ENCODE measurements at regions not wholly inside any gene's neighbourhood (a gene's known extent, or its start where the extent isn't known, plus 50 kb on each side); places are given as distances from the start of the nearest gene placed in this dataset.

GRCh38 chr12:115223322-115223721, 539.3 kb upstream of the TBX3 start:
- no peak for FAIRE-seq
- Histone ChIP-seq H3K23ac (ENCODE audit: insufficient read length) (no peak overlapping the region), H3K18ac (ENCODE audit: extremely low read depth, low read length) (no peak overlapping the region), H4K5ac (ENCODE audit: insufficient read length, low read depth, low read length) (no peak overlapping the region), H3K4ac (replicated peaks; ENCODE audit: insufficient read length, low read depth, low read length) (no peak overlapping the region), H3K23me2 (ENCODE audit: low read depth, low read length) (no peaks in the 10 kb centered on the region), H2BK12ac (ENCODE audit: low read depth, low read length) (no peak overlapping the region), H3K4me2 (ENCODE audit: insufficient read depth in 1 of 2, low read depth in 2 of 2, low read length in 2 of 2) (no peak overlapping the region), H4K8ac (ENCODE audit: extremely low read depth, insufficient read depth, low read length) (no peak overlapping the region), H3K4me3 (ENCODE audit: extremely low read depth in 1 of 4, insufficient read depth in 2 of 4, low read depth in 3 of 4, low read length in 4 of 4) (no peak overlapping the region), H2BK20ac (ENCODE audit: low read length) (no peak overlapping the region), H3K27me3 (replicated peaks in 1 of 4; ENCODE audit: control insufficient read depth in 3 of 4, extremely low read depth in 1 of 4, insufficient read depth in 3 of 4, low read length in 3 of 4) (no peaks in the 10 kb centered on the region), H4K91ac (replicated peaks; ENCODE audit: insufficient read length, low read length) (no peak overlapping the region), H3K36me3 (ENCODE audit: control insufficient read depth in 2 of 4, insufficient read depth in 4 of 4, low read length in 3 of 4) (no peaks in the 10 kb centered on the region), H2BK5ac (ENCODE audit: low read depth, low read length) (no peak overlapping the region), H2AFZ (ENCODE audit: low read length) (no peak overlapping the region), H3K27ac (ENCODE audit: low read depth, low read length) (no peak overlapping the region), H3K9me3 (ENCODE audit: insufficient read depth in 2 of 2, low read depth in 1 of 2, low read length in 1 of 2) (no peaks in the 10 kb centered on the region), H3K9ac (replicated peaks in 1 of 4; ENCODE audit: extremely low read depth in 1 of 4, low read depth in 3 of 4, low read length in 3 of 4) (no peak overlapping the region), H3K14ac (ENCODE audit: insufficient read length) (no peak overlapping the region), H2BK15ac (ENCODE audit: low read length) (no peak overlapping the region), H3K79me1 (ENCODE audit: low read depth, low read length) (no peaks in the 10 kb centered on the region), H3K4me1 (replicated peaks in 1 of 4; ENCODE audit: control insufficient read depth in 3 of 4, insufficient read depth in 4 of 4, low read length in 3 of 4) (no peaks in the 10 kb centered on the region), H3K79me2 (ENCODE audit: control insufficient read depth in 1 of 2, insufficient read depth in 2 of 2, low read length in 2 of 2) (no peaks in the 10 kb centered on the region), H4K20me1 (replicated peaks in 1 of 2; ENCODE audit: control insufficient read depth in 1 of 2, insufficient read depth in 2 of 2, low read length in 2 of 2) (no peaks in the 10 kb centered on the region), H3K56ac (replicated peaks; ENCODE audit: insufficient read length, low read depth, low read length) (no peak overlapping the region), H2BK120ac (replicated peaks; ENCODE audit: low read depth, low read length) (no peak overlapping the region), H2AK5ac (ENCODE audit: low read depth, low read length) (no peak overlapping the region)
- WGBS, 2 experiments (ENCODE audit: extremely low coverage in 1 of 2, insufficient coverage in 1 of 2, insufficient read length in 1 of 2, insufficient replicate concordance in 2 of 2, low coverage in 1 of 2, low lambda C conversion rate in 2 of 2, missing lambda C conversion rate in 1 of 2) = 86% methylated on average over 4 of the region's 4 CpGs; no CpG with 5 or more reads in 1 of the 2 experiments
- DNase-seq (ENCODE audit: low read depth in 1 of 2, low spot score in 2 of 2) = no peak
- no peak for TF ChIP-seq SP1 (IDR thresholded peaks at IDR 0.05; ENCODE audit: low read depth, low read length)
- no peak for TF ChIP-seq TEAD4 (IDR thresholded peaks at IDR 0.05; ENCODE audit: low read depth, low read length)
- no peak for TF ChIP-seq ZNF274 (IDR thresholded peaks at IDR 0.05; ENCODE audit: borderline replicate concordance, extremely low read depth, low read length)
- TF ChIP-seq BCL11A (IDR thresholded peaks at IDR 0.05; ENCODE audit: low read depth in 2 of 2, low read length in 2 of 2) = no peak
- TF ChIP-seq JUN (IDR thresholded peaks at IDR 0.05; ENCODE audit: low read depth, low read length) = no peak
- TF ChIP-seq SP4 (IDR thresholded peaks at IDR 0.05; ENCODE audit: low read length) = no peak
- TF ChIP-seq ATF3 (IDR thresholded peaks at IDR 0.05; ENCODE audit: insufficient read depth, low read depth, low read length) = no peak
- TF ChIP-seq CBX5 (IDR thresholded peaks at IDR 0.05; ENCODE audit: low read depth, low read length) = no peak
- no peak for TF ChIP-seq NRF1 (IDR thresholded peaks at IDR 0.05; ENCODE audit: low read depth, low read length)
- TF ChIP-seq SRF (IDR thresholded peaks at IDR 0.05; ENCODE audit: low read depth, low read length) = no peak
- TF ChIP-seq EP300 (IDR thresholded peaks at IDR 0.05; ENCODE audit: borderline replicate concordance in 1 of 2, low read depth in 2 of 2, low read length in 2 of 2) = no peak
- no peak for TF ChIP-seq FOSL1 (IDR thresholded peaks at IDR 0.05; ENCODE audit: insufficient read depth, low read depth, low read length)
- TF ChIP-seq GTF2F1 (IDR thresholded peaks at IDR 0.05; ENCODE audit: borderline replicate concordance, low read depth, low read length) = no peak
- TF ChIP-seq KDM5A (IDR thresholded peaks at IDR 0.05; ENCODE audit: low read length) = no peak
- TF ChIP-seq CHD2 (IDR thresholded peaks at IDR 0.05; ENCODE audit: low read length) = no peak
- POLR2A ChIA-PET (ENCODE audit: partially characterized antibody) = no interaction called here
- CTCF ChIA-PET (ENCODE audit: partially characterized antibody) = no interaction called here

All from H1 (cell line).